ENCODE measurements at regions not wholly inside any gene's neighbourhood (a gene's known extent, or its start where the extent isn't known, plus 50 kb on each side); places are given as distances from the start of the nearest gene placed in this dataset.

DNA sequence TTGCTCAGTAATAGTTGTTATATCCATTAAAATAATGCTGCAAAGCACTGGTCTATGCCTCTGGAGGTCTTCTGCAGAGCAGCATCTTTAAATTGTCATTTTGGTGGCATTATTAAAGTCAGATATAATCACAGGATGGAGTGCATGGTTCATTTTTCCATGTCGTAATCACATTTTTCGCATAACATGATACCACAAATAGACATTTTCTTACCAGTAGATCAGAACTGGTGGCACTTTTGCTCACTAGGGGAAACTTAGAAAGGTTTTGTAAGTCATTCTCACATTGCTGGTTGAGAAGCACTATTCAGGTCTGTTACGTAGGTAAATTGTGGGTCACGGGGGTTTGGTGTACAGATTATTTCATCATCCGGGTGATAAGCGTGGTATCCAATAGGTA lies 484.5 kb upstream of the PRKX start:
- Histone ChIP-seq H3K79me2 (replicated peaks; ENCODE audit: insufficient read depth) (no peaks in the 10 kb centered on the region), H3K9me2 (ENCODE audit: insufficient read depth) (no peaks in the 10 kb centered on the region), H3K4me1 (ENCODE audit: insufficient read depth) (no peaks in the 10 kb centered on the region), H3K36me3 (ENCODE audit: insufficient read depth) (no peaks in the 10 kb centered on the region), H2AFZ (no peak overlapping the region), H3K4me2 (no peak overlapping the region), H3F3A (replicated peaks; ENCODE audit: low read depth) (no peaks in the 10 kb centered on the region), H3K4me3 (no peak overlapping the region), H3K27me3 (ENCODE audit: insufficient read depth) (no peaks in the 10 kb centered on the region), H3K27ac (ENCODE audit: low read depth) (no peak overlapping the region), H4K20me1 (replicated peaks; ENCODE audit: insufficient read depth) (no peaks in the 10 kb centered on the region)
- ATAC-seq (no peak), DNase-seq (ENCODE audit: low spot score) (no peak)
- H3K36me3 Mint-ChIP-seq (ENCODE audit: low read depth): no peaks in the 10 kb centered on the region
- no peak for TF ChIP-seq NANOG (IDR thresholded peaks at IDR 0.05; ENCODE audit: borderline replicate concordance)
- TF ChIP-seq ZNF331 (CRISPR knock-in tag; IDR thresholded peaks at IDR 0.05; ENCODE audit: low read depth): no peak
- TF ChIP-seq, protein P1, sequence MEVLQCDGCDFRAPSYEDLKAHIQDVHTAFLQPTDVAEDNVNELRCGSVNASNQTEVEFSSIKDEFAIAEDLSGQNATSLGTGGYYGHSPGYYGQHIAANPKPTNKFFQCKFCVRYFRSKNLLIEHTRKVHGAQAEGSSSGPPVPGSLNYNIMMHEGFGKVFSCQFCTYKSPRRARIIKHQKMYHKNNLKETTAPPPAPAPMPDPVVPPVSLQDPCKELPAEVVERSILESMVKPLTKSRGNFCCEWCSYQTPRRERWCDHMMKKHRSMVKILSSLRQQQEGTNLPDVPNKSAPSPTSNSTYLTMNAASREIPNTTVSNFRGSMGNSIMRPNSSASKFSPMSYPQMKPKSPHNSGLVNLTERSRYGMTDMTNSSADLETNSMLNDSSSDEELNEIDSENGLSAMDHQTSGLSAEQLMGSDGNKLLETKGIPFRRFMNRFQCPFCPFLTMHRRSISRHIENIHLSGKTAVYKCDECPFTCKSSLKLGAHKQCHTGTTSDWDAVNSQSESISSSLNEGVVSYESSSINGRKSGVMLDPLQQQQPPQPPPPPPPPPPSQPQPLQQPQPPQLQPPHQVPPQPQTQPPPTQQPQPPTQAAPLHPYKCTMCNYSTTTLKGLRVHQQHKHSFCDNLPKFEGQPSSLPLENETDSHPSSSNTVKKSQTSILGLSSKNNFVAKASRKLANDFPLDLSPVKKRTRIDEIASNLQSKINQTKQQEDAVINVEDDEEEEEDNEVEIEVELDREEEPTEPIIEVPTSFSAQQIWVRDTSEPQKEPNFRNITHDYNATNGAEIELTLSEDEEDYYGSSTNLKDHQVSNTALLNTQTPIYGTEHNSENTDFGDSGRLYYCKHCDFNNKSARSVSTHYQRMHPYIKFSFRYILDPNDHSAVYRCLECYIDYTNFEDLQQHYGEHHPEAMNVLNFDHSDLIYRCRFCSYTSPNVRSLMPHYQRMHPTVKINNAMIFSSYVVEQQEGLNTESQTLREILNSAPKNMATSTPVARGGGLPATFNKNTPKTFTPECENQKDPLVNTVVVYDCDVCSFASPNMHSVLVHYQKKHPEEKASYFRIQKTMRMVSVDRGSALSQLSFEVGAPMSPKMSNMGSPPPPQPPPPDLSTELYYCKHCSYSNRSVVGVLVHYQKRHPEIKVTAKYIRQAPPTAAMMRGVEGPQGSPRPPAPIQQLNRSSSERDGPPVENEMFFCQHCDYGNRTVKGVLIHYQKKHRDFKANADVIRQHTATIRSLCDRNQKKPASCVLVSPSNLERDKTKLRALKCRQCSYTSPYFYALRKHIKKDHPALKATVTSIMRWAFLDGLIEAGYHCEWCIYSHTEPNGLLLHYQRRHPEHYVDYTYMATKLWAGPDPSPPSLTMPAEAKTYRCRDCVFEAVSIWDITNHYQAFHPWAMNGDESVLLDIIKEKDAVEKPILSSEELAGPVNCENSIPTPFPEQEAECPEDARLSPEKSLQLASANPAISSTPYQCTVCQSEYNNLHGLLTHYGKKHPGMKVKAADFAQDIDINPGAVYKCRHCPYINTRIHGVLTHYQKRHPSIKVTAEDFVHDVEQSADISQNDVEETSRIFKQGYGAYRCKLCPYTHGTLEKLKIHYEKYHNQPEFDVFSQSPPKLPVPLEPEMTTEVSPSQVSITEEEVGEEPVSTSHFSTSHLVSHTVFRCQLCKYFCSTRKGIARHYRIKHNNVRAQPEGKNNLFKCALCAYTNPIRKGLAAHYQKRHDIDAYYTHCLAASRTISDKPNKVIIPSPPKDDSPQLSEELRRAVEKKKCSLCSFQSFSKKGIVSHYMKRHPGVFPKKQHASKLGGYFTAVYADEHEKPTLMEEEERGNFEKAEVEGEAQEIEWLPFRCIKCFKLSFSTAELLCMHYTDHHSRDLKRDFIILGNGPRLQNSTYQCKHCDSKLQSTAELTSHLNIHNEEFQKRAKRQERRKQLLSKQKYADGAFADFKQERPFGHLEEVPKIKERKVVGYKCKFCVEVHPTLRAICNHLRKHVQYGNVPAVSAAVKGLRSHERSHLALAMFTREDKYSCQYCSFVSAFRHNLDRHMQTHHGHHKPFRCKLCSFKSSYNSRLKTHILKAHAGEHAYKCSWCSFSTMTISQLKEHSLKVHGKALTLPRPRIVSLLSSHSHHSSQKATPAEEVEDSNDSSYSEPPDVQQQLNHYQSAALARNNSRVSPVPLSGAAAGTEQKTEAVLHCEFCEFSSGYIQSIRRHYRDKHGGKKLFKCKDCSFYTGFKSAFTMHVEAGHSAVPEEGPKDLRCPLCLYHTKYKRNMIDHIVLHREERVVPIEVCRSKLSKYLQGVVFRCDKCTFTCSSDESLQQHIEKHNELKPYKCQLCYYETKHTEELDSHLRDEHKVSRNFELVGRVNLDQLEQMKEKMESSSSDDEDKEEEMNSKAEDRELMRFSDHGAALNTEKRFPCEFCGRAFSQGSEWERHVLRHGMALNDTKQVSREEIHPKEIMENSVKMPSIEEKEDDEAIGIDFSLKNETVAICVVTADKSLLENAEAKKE (CRISPR knock-in tag; IDR thresholded peaks at IDR 0.05): no peak
- TF ChIP-seq STAT1 (IDR thresholded peaks at IDR 0.05; ENCODE audit: unreplicated experiment): no peak
- no peak for TF ChIP-seq EZH2phosphoT487 (IDR thresholded peaks at IDR 0.05; ENCODE audit: unreplicated experiment)
- TF ChIP-seq ZNF114 (CRISPR knock-in tag; IDR thresholded peaks at IDR 0.05): no peak
- TF ChIP-seq, protein P2, sequence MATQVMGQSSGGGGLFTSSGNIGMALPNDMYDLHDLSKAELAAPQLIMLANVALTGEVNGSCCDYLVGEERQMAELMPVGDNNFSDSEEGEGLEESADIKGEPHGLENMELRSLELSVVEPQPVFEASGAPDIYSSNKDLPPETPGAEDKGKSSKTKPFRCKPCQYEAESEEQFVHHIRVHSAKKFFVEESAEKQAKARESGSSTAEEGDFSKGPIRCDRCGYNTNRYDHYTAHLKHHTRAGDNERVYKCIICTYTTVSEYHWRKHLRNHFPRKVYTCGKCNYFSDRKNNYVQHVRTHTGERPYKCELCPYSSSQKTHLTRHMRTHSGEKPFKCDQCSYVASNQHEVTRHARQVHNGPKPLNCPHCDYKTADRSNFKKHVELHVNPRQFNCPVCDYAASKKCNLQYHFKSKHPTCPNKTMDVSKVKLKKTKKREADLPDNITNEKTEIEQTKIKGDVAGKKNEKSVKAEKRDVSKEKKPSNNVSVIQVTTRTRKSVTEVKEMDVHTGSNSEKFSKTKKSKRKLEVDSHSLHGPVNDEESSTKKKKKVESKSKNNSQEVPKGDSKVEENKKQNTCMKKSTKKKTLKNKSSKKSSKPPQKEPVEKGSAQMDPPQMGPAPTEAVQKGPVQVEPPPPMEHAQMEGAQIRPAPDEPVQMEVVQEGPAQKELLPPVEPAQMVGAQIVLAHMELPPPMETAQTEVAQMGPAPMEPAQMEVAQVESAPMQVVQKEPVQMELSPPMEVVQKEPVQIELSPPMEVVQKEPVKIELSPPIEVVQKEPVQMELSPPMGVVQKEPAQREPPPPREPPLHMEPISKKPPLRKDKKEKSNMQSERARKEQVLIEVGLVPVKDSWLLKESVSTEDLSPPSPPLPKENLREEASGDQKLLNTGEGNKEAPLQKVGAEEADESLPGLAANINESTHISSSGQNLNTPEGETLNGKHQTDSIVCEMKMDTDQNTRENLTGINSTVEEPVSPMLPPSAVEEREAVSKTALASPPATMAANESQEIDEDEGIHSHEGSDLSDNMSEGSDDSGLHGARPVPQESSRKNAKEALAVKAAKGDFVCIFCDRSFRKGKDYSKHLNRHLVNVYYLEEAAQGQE (IDR thresholded peaks at IDR 0.05; ENCODE audit: unreplicated experiment): no peak
- TF ChIP-seq, protein P3, sequence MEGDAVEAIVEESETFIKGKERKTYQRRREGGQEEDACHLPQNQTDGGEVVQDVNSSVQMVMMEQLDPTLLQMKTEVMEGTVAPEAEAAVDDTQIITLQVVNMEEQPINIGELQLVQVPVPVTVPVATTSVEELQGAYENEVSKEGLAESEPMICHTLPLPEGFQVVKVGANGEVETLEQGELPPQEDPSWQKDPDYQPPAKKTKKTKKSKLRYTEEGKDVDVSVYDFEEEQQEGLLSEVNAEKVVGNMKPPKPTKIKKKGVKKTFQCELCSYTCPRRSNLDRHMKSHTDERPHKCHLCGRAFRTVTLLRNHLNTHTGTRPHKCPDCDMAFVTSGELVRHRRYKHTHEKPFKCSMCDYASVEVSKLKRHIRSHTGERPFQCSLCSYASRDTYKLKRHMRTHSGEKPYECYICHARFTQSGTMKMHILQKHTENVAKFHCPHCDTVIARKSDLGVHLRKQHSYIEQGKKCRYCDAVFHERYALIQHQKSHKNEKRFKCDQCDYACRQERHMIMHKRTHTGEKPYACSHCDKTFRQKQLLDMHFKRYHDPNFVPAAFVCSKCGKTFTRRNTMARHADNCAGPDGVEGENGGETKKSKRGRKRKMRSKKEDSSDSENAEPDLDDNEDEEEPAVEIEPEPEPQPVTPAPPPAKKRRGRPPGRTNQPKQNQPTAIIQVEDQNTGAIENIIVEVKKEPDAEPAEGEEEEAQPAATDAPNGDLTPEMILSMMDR (conservative IDR thresholded peaks at IDR 0.05; ENCODE audit: low read depth in 2 of 2): no peak
- no peak for TF ChIP-seq CREB1 (CRISPR knock-in tag; IDR thresholded peaks at IDR 0.05; ENCODE audit: low read depth)
- TF ChIP-seq, protein P4, sequence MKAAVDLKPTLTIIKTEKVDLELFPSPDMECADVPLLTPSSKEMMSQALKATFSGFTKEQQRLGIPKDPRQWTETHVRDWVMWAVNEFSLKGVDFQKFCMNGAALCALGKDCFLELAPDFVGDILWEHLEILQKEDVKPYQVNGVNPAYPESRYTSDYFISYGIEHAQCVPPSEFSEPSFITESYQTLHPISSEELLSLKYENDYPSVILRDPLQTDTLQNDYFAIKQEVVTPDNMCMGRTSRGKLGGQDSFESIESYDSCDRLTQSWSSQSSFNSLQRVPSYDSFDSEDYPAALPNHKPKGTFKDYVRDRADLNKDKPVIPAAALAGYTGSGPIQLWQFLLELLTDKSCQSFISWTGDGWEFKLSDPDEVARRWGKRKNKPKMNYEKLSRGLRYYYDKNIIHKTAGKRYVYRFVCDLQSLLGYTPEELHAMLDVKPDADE (IDR thresholded peaks at IDR 0.05): no peak
- H3K9me3 Mint-ChIP-seq: peaks cover 4% of the 10 kb centered on the region; the same call in 2 of the 3 replicates
- H3K4me3 Mint-ChIP-seq: no peak overlapping the region
- H3K4me1 Mint-ChIP-seq: no peaks in the 10 kb centered on the region
- no peak overlapping the region for H3K27ac Mint-ChIP-seq
- no peaks in the 10 kb centered on the region for H3K27me3 Mint-ChIP-seq (ENCODE audit: insufficient read depth, low read depth, poor library complexity)
